ENCODE measurements at regions not wholly inside any gene's neighbourhood (a gene's known extent, or its start where the extent isn't known, plus 50 kb on each side); places are given as distances from the start of the nearest gene placed in this dataset.

GRCh38 chr10:9898633-9899395 is 1118.9 kb upstream of the CELF2 start:
- no peaks in the 10 kb centered on the region for H3K27me3 ChIP-seq (replicated peaks in 1 of 2; ENCODE audit: control insufficient read depth in 2 of 2, insufficient read depth in 2 of 2, low read length in 1 of 2)
- no peaks in the 10 kb centered on the region for H3K9me3 ChIP-seq (replicated peaks; ENCODE audit: control insufficient read depth, insufficient read depth, low read length)
- no peaks in the 10 kb centered on the region for H3K79me2 ChIP-seq (ENCODE audit: control insufficient read depth, insufficient read depth, low read length)
- H3K4me1 ChIP-seq (ENCODE audit: control insufficient read depth, insufficient read depth, low read length): no peaks in the 10 kb centered on the region
- TF ChIP-seq HCFC1 (IDR thresholded peaks at IDR 0.05; ENCODE audit: low read length): no peak
- no peak for TF ChIP-seq FOXM1 (IDR thresholded peaks at IDR 0.05; ENCODE audit: low read depth, low read length)
- TF ChIP-seq ZNF24 (IDR thresholded peaks at IDR 0.05): no peak
- no peak for TF ChIP-seq RFX5 (IDR thresholded peaks at IDR 0.05; ENCODE audit: low read depth, low read length)
- no peak for TF ChIP-seq JUND (IDR thresholded peaks at IDR 0.05; ENCODE audit: low read depth, low read length)
- TF ChIP-seq SUZ12 (IDR thresholded peaks at IDR 0.05; ENCODE audit: unreplicated experiment): no peak
- TF ChIP-seq, protein P1, sequence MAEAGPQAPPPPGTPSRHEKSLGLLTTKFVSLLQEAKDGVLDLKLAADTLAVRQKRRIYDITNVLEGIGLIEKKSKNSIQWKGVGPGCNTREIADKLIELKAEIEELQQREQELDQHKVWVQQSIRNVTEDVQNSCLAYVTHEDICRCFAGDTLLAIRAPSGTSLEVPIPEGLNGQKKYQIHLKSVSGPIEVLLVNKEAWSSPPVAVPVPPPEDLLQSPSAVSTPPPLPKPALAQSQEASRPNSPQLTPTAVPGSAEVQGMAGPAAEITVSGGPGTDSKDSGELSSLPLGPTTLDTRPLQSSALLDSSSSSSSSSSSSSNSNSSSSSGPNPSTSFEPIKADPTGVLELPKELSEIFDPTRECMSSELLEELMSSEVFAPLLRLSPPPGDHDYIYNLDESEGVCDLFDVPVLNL (IDR thresholded peaks at IDR 0.05; ENCODE audit: low read depth, low read length): no peak
- TF ChIP-seq MAX (IDR thresholded peaks at IDR 0.05; ENCODE audit: low read depth, low read length): no peak
- no peak for TF ChIP-seq CREM (IDR thresholded peaks at IDR 0.05; ENCODE audit: low read depth)
- ChIA-PET CTCF (no interaction called here), POLR2A (no interaction called here), RAD21 (ENCODE audit: unreplicated experiment) (no interaction called here), SMC1A (ENCODE audit: uncharacterized antibody, unreplicated experiment) (interaction anchor here (1.3 kb wide), 1 partner anchor 13 kb away, joined by 3 read pairs; no protein-coding TSS in a partner anchor)
- H3K27ac ChIP-seq (ENCODE audit: control insufficient read depth, insufficient read depth): no peak overlapping the region
- no peaks in the 10 kb centered on the region for H3K36me3 ChIP-seq (ENCODE audit: control insufficient read depth in 2 of 2, insufficient read depth in 2 of 2, low read length in 1 of 2)
- no peak overlapping the region for H3K4me2 ChIP-seq (ENCODE audit: control insufficient read depth, insufficient read depth)
- FAIRE-seq (no peak), ATAC-seq (no peak), DNase-seq (ENCODE audit: low read depth, low spot score) (no peak)
- in situ Hi-C loops (cut with MboI): no loop called here
- intact Hi-C loops (cut with micrococcal nuclease; ENCODE audit: unreplicated experiment): no loop called here
- no peak overlapping the region for H2AFZ ChIP-seq (ENCODE audit: control insufficient read depth, low read depth, low read length)
- H3K9ac ChIP-seq (ENCODE audit: control insufficient read depth, insufficient read depth, low read length): no peak overlapping the region
- WGBS (ENCODE audit: insufficient coverage, insufficient replicate concordance, low lambda C conversion rate, missing lambda C conversion rate): 18% methylated on average over 6 of the region's 6 CpGs
- H3K4me3 ChIP-seq: no peak overlapping the region
- BruUV-seq (replicated peaks): no TSS peak
- H4K20me1 ChIP-seq (ENCODE audit: control insufficient read depth, insufficient read depth): no peaks in the 10 kb centered on the region
